ACC112 (cell line): ENCODE measurements at regions not wholly inside any gene's neighbourhood (a gene's known extent, or its start where the extent isn't known, plus 50 kb on each side); places are given as distances from the start of the nearest gene placed in this dataset.
"Not testable (repeated sequence)": the region's sequence is repeated elsewhere in the genome, so short reads cannot be mapped to it uniquely, and the experiment has no call there.

Experiments
- H2AFZ ChIP-seq: fragments of 200-600 bp; sonication (generic); one replicate; pipeline ENCODE4 v1.6.0; 2017; ENCODE audit warnings: antibody characterized with exemption, low read length; ENCODE audit not compliant: unreplicated experiment
- H3K27ac ChIP-seq: fragments of 200-600 bp; sonication (generic); 2 replicates; pipeline ENCODE4 v1.5.1; 2014; ENCODE audit warnings: low read depth, mild to moderate bottlenecking, antibody characterized with exemption, low read length, moderate library complexity
- H3K27me3 ChIP-seq: fragments of 200-600 bp; sonication (generic); 2 replicates; pipeline ENCODE4 v1.6.1; 2014; ENCODE audit warnings: mild to moderate bottlenecking, antibody characterized with exemption, low read length, moderate library complexity, mixed read lengths; ENCODE audit not compliant: insufficient read depth
- H3K36me3 ChIP-seq: fragments of 200-600 bp; sonication (generic); 2 replicates; pipeline ENCODE4 v1.6.1; 2016; ENCODE audit warnings: mild to moderate bottlenecking, antibody characterized with exemption, low read length, moderate library complexity, mixed read lengths; ENCODE audit not compliant: insufficient read depth
- H3K4me1 ChIP-seq: fragments of 200-600 bp; sonication (generic); one replicate; pipeline ENCODE4 v1.6.1; 2016; ENCODE audit warnings: low read length, mixed read lengths; ENCODE audit not compliant: insufficient read depth, unreplicated experiment, control insufficient read depth
- H3K4me3 ChIP-seq: fragments of 200-600 bp; sonication (generic); 2 replicates; pipeline ENCODE4 v1.5.1; 2014; ENCODE audit warnings: mild to moderate bottlenecking, low read depth, low read length
- H3K79me2 ChIP-seq: fragments of 200-600 bp; sonication (generic); one replicate; pipeline ENCODE4 v1.6.0; 2016; ENCODE audit warnings: low read length; ENCODE audit not compliant: control insufficient read depth, unreplicated experiment, insufficient read depth

DNA sequence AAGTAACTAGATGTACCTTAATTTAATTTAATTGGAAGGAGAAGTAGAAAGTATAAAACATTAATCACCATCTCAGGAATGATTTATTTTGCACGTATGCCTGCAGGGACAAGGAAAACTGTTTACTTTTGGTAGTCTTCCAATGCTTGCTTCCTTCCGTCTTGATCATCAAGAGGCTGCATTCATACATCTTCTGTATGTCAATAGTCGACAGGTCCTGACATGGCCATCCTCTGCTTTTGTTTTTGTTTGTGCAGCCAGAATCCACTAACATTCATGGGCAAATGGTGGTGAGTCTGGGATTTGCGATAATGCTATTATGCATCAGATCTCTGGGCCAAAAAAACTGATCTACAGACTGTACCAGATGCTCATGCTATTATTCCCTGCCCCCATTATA is 56.6 kb upstream of the ZPLD1 start:
- Histone ChIP-seq H3K4me3 (no peak overlapping the region), H3K4me1 (no peaks in the 10 kb centered on the region), H3K27ac (no peak overlapping the region), H3K27me3 (peaks cover 9% of the 10 kb centered on the region; the same call in 1 of the 2 replicates), H2AFZ (no peak overlapping the region), H3K79me2 (no peaks in the 10 kb centered on the region), H3K36me3 (no peaks in the 10 kb centered on the region)

DNA sequence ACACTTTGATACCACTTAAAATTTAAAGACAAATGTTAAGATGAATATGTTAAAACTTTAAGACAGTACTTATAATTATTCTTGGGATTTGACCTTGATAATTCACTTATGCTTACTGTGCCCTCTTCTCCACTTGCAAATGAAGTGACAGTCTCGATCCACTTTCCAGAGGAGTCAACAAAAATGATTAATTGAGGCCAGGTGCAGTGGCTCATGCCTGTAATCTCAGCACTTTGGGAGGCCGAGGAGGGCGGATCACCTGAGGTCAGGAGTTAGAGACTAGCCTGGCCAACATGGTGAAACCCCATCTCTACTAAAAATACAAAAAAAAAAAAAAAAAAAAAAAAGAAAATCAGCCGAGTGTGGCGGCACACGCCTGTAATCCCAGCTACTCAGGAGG is 52.6 kb upstream of the ZPLD1 start:
- H2AFZ ChIP-seq, result not testable (repeated sequence)

More for the DNA sequence above, 52.6 kb upstream of the ZPLD1 start:
- H3K4me3 ChIP-seq, H3K27me3 ChIP-seq, H3K36me3 ChIP-seq, H3K4me1 ChIP-seq, H3K79me2 ChIP-seq, H3K27ac ChIP-seq: not testable (repeated sequence)
